Fibroblast of lung (primary cell): ENCODE measurements at regions not wholly inside any gene's neighbourhood (a gene's known extent, or its start where the extent isn't known, plus 50 kb on each side); places are given as distances from the start of the nearest gene placed in this dataset.

Source experiments
- EZH2 ChIP-seq: IDR thresholded peaks from 2 replicates; pipeline ENCODE4 v1.5.1; 2012; ENCODE audit warnings: low read length, control low read depth, mild to moderate bottlenecking; ENCODE audit errors: missing control alignments
- TF ChIP-seq, protein P1 (sequence below), 2 donors: IDR thresholded peaks in 1 of 2; conservative IDR thresholded peaks in 1 of 2; 1 replicate in 1 of 2; 2 replicates in 1 of 2; pipeline ENCODE4 v1.5.1; 2011 to 2012; ENCODE audit warnings: low read length in 2 of 2, control low read depth in 1 of 2, inconsistent platforms in 1 of 2, low read depth in 1 of 2, mild to moderate bottlenecking in 1 of 2

DNA sequence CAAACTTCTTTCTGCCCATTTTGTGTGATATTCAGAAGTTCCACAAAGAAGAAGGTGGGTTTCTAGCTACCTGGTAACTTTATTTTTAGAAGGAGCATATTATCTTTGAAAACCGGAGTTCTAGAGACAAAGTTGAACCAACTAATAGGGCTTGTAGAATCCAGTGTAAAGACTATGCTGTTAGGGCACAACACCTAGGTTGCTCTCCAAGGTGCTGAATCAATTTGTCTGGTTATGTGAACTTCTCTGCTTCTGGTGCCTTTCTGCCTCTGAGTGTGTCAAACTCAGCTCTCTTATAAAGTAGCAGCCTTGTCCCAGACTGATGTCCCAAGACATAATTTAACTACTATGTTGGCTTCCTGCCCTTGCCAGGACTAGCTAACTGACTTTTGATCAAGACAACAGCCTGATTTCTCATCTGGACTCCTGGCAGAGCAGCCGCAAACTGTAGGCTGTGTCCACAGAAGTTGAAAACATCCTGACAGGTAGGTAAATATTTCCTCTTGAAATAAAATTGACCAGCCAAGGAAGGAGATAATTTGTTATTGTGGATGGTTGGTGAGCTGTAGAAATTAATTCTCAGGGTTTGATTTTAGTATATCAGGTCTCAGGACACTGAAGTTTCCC lies 119.4 kb downstream of the CYRIA start:
- TF ChIP-seq, protein P1, sequence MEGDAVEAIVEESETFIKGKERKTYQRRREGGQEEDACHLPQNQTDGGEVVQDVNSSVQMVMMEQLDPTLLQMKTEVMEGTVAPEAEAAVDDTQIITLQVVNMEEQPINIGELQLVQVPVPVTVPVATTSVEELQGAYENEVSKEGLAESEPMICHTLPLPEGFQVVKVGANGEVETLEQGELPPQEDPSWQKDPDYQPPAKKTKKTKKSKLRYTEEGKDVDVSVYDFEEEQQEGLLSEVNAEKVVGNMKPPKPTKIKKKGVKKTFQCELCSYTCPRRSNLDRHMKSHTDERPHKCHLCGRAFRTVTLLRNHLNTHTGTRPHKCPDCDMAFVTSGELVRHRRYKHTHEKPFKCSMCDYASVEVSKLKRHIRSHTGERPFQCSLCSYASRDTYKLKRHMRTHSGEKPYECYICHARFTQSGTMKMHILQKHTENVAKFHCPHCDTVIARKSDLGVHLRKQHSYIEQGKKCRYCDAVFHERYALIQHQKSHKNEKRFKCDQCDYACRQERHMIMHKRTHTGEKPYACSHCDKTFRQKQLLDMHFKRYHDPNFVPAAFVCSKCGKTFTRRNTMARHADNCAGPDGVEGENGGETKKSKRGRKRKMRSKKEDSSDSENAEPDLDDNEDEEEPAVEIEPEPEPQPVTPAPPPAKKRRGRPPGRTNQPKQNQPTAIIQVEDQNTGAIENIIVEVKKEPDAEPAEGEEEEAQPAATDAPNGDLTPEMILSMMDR (conservative IDR thresholded peaks at IDR 0.05 in 1 of 2, IDR thresholded peaks at IDR 0.05 in 1 of 2; ENCODE audit: low read depth in 1 of 2, low read length in 2 of 2): no peak
- TF ChIP-seq EZH2: no peak
